WTC11 (cell line): ENCODE measurements at regions not wholly inside any gene's neighbourhood (a gene's known extent, or its start where the extent isn't known, plus 50 kb on each side); places are given as distances from the start of the nearest gene placed in this dataset.

ENCODE experiments used
- ATAC-seq: fragments of 200-7000 bp; cut with Tn5 transposase; 2 replicates; pipeline ENCODE4 v1.10.0; 2021; ENCODE audit warnings: mild to moderate bottlenecking, moderate library complexity
- CTCF ChIA-PET: fragments of 300-600 bp; sonication (Branson Sonifier 250); formaldehyde crosslinking; loops from one replicate; lab custom pipeline; 2021; ENCODE audit warnings: antibody characterized with exemption; lab: Charles Lee
- POLR2A ChIA-PET: fragments of 350-600 bp; sonication (Branson Sonifier 250); formaldehyde crosslinking; loops from one replicate; lab custom pipeline; 2021; ENCODE audit warnings: antibody characterized with exemption; lab: Charles Lee
- DNase-seq: peaks from one replicate; pipeline ENCODE4 v3.0.0; 2021; ENCODE audit warnings: low spot score
- H3K27ac Mint-ChIP-seq: 2 replicates; pipeline ENCODE4 v1.8.0; 2021; ENCODE audit warnings: mixed read lengths
- H3K27me3 Mint-ChIP-seq: 2 replicates; pipeline ENCODE4 v1.8.0; 2021; ENCODE audit warnings: low read depth, mild to moderate bottlenecking, moderate library complexity, mixed read lengths
- H3K36me3 Mint-ChIP-seq: 2 replicates; pipeline ENCODE4 v1.8.0; 2021; ENCODE audit warnings: mixed read lengths
- H3K4me1 Mint-ChIP-seq: 2 replicates; pipeline ENCODE4 v1.8.0; 2022; ENCODE audit warnings: mixed read lengths
- H3K4me3 Mint-ChIP-seq: 2 replicates; pipeline ENCODE4 v1.8.0; 2021; ENCODE audit warnings: mild to moderate bottlenecking, moderate library complexity, mixed read lengths
- H3K9me3 Mint-ChIP-seq: 2 replicates; pipeline ENCODE4 v1.8.0; 2021; ENCODE audit warnings: mixed read lengths
- FOXK1 ChIP-seq: sonication (generic); formaldehyde crosslinking; IDR thresholded peaks from 2 replicates; pipeline ENCODE4 v1.8.0; 2022; ENCODE audit warnings: mild to moderate bottlenecking, moderate library complexity, missing genetic modification reagents
- GABPB1 ChIP-seq: sonication (generic); formaldehyde crosslinking; IDR thresholded peaks from 2 replicates; pipeline ENCODE4 v1.8.1; 2023; ENCODE audit warnings: mild to moderate bottlenecking, missing genetic modification reagents
- GRHL2 ChIP-seq: fragments of 250-450 bp; sonication (Bioruptor Pico); IDR thresholded peaks from 2 replicates; pipeline ENCODE4 v1.8.0; 2022; ENCODE audit warnings: mild to moderate bottlenecking, moderate library complexity; ENCODE audit not compliant: insufficient replicate concordance, severe bottlenecking
- HMGA2 ChIP-seq: fragments of 250-450 bp; sonication (Bioruptor Pico); IDR thresholded peaks from 2 replicates; pipeline ENCODE4 v1.4.0; 2021; ENCODE audit warnings: mild to moderate bottlenecking, moderate library complexity
- MAX ChIP-seq: sonication (generic); formaldehyde crosslinking; IDR thresholded peaks from 2 replicates; pipeline ENCODE4 v1.8.0; 2022; ENCODE audit warnings: mild to moderate bottlenecking, missing genetic modification reagents
- MYBL2 ChIP-seq: sonication (generic); formaldehyde crosslinking; IDR thresholded peaks from 2 replicates; pipeline ENCODE4 v1.8.1; 2023; ENCODE audit warnings: mild to moderate bottlenecking, moderate library complexity, missing genetic modification reagents
- NR3C1 ChIP-seq: sonication (generic); formaldehyde crosslinking; conservative IDR thresholded peaks from 2 replicates; pipeline ENCODE4 v1.8.1; 2023; ENCODE audit warnings: low read depth, mild to moderate bottlenecking, missing genetic modification reagents
- OVOL2 ChIP-seq: fragments of 250-450 bp; sonication (Bioruptor Pico); IDR thresholded peaks from 2 replicates; pipeline ENCODE4 v1.9.0; 2021; ENCODE audit warnings: mild to moderate bottlenecking, borderline replicate concordance
- SOX15 ChIP-seq: fragments of 250-450 bp; sonication (Bioruptor Pico); IDR thresholded peaks from 2 replicates; pipeline ENCODE4 v1.9.0; 2021; ENCODE audit warnings: mild to moderate bottlenecking
- STAT6 ChIP-seq: sonication (generic); formaldehyde crosslinking; conservative IDR thresholded peaks from 2 replicates; pipeline ENCODE4 v1.8.1; 2023; ENCODE audit warnings: mild to moderate bottlenecking, low read depth, missing genetic modification reagents, moderate library complexity
- TEAD4 ChIP-seq: sonication (generic); formaldehyde crosslinking; IDR thresholded peaks from 2 replicates; pipeline ENCODE4 v1.8.0; 2022; ENCODE audit warnings: mild to moderate bottlenecking, missing genetic modification reagents
- ZNF121 ChIP-seq: sonication (generic); formaldehyde crosslinking; IDR thresholded peaks from 2 replicates; pipeline ENCODE4 v1.8.0; 2023; ENCODE audit warnings: missing genetic modification reagents
- ZNF263 ChIP-seq: sonication (generic); formaldehyde crosslinking; IDR thresholded peaks from 2 replicates; pipeline ENCODE4 v1.8.1; 2022; ENCODE audit warnings: low read depth, mild to moderate bottlenecking, moderate library complexity, missing genetic modification reagents
- ZNF281 ChIP-seq: sonication (generic); formaldehyde crosslinking; IDR thresholded peaks from 2 replicates; pipeline ENCODE4 v1.8.0; 2023; ENCODE audit warnings: mild to moderate bottlenecking, missing genetic modification reagents
- ZNF512 ChIP-seq: sonication (generic); formaldehyde crosslinking; IDR thresholded peaks from 2 replicates; pipeline ENCODE4 v1.8.1; 2022; ENCODE audit warnings: missing genetic modification reagents, borderline replicate concordance
- TF ChIP-seq, protein P1 (sequence below): sonication (generic); formaldehyde crosslinking; IDR thresholded peaks from 2 replicates; pipeline ENCODE4 v1.8.1; 2022; ENCODE audit warnings: mild to moderate bottlenecking, missing genetic modification reagents, moderate library complexity, borderline replicate concordance
- TF ChIP-seq, protein P2 (sequence below): sonication (generic); formaldehyde crosslinking; IDR thresholded peaks from 2 replicates; pipeline ENCODE4 v1.8.0; 2022; ENCODE audit warnings: missing genetic modification reagents

DNA sequence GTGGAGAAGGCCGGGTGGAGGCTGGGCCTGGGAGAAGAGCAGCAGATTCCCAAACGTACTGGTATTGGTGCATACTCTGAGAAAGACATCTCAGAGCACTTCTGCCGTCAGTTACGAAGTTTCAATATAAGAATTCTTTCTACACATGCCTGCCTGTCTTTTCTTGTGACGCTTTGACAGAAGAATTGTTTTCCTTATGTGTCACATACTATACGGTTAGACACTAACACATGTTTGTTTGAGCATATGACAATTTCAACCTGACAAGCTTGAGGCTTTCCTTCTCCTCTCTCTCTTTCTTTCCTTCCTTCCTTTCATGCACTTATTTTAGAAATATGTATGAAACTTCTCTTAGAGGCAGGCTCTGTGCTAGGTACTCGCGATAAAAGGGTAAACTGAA is 360.0 kb downstream of the QKI start (continued):
- TF ChIP-seq, protein P1, sequence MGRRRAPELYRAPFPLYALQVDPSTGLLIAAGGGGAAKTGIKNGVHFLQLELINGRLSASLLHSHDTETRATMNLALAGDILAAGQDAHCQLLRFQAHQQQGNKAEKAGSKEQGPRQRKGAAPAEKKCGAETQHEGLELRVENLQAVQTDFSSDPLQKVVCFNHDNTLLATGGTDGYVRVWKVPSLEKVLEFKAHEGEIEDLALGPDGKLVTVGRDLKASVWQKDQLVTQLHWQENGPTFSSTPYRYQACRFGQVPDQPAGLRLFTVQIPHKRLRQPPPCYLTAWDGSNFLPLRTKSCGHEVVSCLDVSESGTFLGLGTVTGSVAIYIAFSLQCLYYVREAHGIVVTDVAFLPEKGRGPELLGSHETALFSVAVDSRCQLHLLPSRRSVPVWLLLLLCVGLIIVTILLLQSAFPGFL (CRISPR knock-in tag): no peak
- no peak for TF ChIP-seq ZNF512 (CRISPR knock-in tag)
- TF ChIP-seq MAX (CRISPR knock-in tag): no peak
- no peak for TF ChIP-seq SOX15 (CRISPR knock-in tag)
- no peak for TF ChIP-seq ZNF121 (CRISPR knock-in tag)
- TF ChIP-seq ZNF263 (CRISPR knock-in tag): no peak
- no peak for TF ChIP-seq ZNF281 (CRISPR knock-in tag)
- TF ChIP-seq GABPB1: no peak

GRCh38 chr6:163773646-163774045 is 359.1 kb downstream of the QKI start:
- Mint-ChIP-seq H3K4me1 (0 out of 2 replicates have a peak, but pooled peaks cover 4% of the 10 kb centered on the region), H3K27ac (no peak overlapping the region), H3K4me3 (no peak overlapping the region), H3K36me3 (no peaks in the 10 kb centered on the region), H3K9me3 (no peaks in the 10 kb centered on the region), H3K27me3 (no peaks in the 10 kb centered on the region)
- no peak for DNase-seq
- TF ChIP-seq OVOL2 (CRISPR knock-in tag): no peak
- TF ChIP-seq, protein P2, sequence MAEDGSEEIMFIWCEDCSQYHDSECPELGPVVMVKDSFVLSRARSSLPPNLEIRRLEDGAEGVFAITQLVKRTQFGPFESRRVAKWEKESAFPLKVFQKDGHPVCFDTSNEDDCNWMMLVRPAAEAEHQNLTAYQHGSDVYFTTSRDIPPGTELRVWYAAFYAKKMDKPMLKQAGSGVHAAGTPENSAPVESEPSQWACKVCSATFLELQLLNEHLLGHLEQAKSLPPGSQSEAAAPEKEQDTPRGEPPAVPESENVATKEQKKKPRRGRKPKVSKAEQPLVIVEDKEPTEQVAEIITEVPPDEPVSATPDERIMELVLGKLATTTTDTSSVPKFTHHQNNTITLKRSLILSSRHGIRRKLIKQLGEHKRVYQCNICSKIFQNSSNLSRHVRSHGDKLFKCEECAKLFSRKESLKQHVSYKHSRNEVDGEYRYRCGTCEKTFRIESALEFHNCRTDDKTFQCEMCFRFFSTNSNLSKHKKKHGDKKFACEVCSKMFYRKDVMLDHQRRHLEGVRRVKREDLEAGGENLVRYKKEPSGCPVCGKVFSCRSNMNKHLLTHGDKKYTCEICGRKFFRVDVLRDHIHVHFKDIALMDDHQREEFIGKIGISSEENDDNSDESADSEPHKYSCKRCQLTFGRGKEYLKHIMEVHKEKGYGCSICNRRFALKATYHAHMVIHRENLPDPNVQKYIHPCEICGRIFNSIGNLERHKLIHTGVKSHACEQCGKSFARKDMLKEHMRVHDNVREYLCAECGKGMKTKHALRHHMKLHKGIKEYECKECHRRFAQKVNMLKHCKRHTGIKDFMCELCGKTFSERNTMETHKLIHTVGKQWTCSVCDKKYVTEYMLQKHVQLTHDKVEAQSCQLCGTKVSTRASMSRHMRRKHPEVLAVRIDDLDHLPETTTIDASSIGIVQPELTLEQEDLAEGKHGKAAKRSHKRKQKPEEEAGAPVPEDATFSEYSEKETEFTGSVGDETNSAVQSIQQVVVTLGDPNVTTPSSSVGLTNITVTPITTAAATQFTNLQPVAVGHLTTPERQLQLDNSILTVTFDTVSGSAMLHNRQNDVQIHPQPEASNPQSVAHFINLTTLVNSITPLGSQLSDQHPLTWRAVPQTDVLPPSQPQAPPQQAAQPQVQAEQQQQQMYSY: no peak
- TF ChIP-seq MYBL2 (CRISPR knock-in tag): no peak
- no peak for TF ChIP-seq GRHL2 (CRISPR knock-in tag)
- TF ChIP-seq STAT6 (CRISPR knock-in tag): no peak
- TF ChIP-seq FOXK1 (CRISPR knock-in tag): no peak
- TF ChIP-seq HMGA2 (CRISPR knock-in tag): no peak
- no peak for TF ChIP-seq NR3C1 (CRISPR knock-in tag)
- no peak for TF ChIP-seq TEAD4
- ChIA-PET CTCF (no interaction called here), POLR2A (no interaction called here)
- ATAC-seq: no peak
